GM12878 (cell line): ENCODE measurements at regions not wholly inside any gene's neighbourhood (a gene's known extent, or its start where the extent isn't known, plus 50 kb on each side); places are given as distances from the start of the nearest gene placed in this dataset.

ENCODE experiments used
- ATAC-seq: fragments of 200-7000 bp; cut with Tn5 transposase; 3 replicates; pipeline ENCODE4 v1.9.1; 2020; ENCODE audit warnings: mild to moderate bottlenecking, moderate library complexity
- BruUV-seq: library from RNA; stranded (reverse); fragments of 400-500 nt; replicated peaks from 2 replicates; lab custom pipeline; 2021; lab: Mats Ljungman, UMichigan
- CTCF ChIA-PET: fragments of 300-600 bp; sonication (Branson Sonifier 250); formaldehyde crosslinking; extraction: SDS; loops from one replicate; lab custom pipeline; 2021; ENCODE audit warnings: inconsistent platforms; lab: Yijun Ruan, JAX
- POLR2A ChIA-PET: fragments of 350-600 bp; formaldehyde crosslinking; extraction: SDS; loops from one replicate; lab custom pipeline; 2021; ENCODE audit warnings: inconsistent platforms; lab: Charles Lee
- RAD21 ChIA-PET: fragments of 300-600 bp; sonication (Branson Sonifier 250); formaldehyde crosslinking; loops from one replicate; lab custom pipeline; 2023; ENCODE audit warnings: antibody characterized with exemption; ENCODE audit not compliant: unreplicated experiment; lab: Charles Lee
- SMC1A ChIA-PET: fragments of 300-600 bp; sonication (Branson Sonifier 250); formaldehyde crosslinking; loops from one replicate; lab custom pipeline; 2023; ENCODE audit not compliant: unreplicated experiment, uncharacterized antibody; lab: Charles Lee
- DNase-seq: peaks from one replicate; pipeline ENCODE4 v3.0.0-alpha.2; 2011; ENCODE audit warnings: low read depth, low spot score
- FAIRE-seq: peaks from 3 replicates; lab custom pipeline; 2011; peaks lifted over from hg19 to GRCh38; lab: Jason Lieb, UNC
- H2AFZ ChIP-seq: 2 replicates; pipeline ENCODE4 v1.6.0; 2011; ENCODE audit warnings: low read depth, low read length, control low read depth; ENCODE audit not compliant: control insufficient read depth
- H3K27ac ChIP-seq: 2 replicates; pipeline ENCODE4 v1.5.1; 2011; ENCODE audit warnings: control low read depth; ENCODE audit not compliant: control insufficient read depth, insufficient read depth
- H3K27me3 ChIP-seq, 2 experiments: replicated peaks in 1 of 2; 2 replicates each; pipeline versions ENCODE4 v1.6.0 to v1.6.1; 2011; ENCODE audit warnings: low read length in 1 of 2; ENCODE audit not compliant: control insufficient read depth in 2 of 2, insufficient read depth in 2 of 2
- H3K36me3 ChIP-seq, 2 experiments: 2 replicates each; pipeline ENCODE4 v1.5.1; 2011; ENCODE audit warnings: low read length in 1 of 2; ENCODE audit not compliant: control insufficient read depth in 2 of 2, insufficient read depth in 2 of 2
- H3K4me1 ChIP-seq: 2 replicates; pipeline ENCODE4 v1.6.1; 2011; ENCODE audit warnings: mild to moderate bottlenecking, low read length, moderate library complexity, mixed read lengths; ENCODE audit not compliant: control insufficient read depth, insufficient read depth
- H3K4me2 ChIP-seq: 2 replicates; pipeline ENCODE4 v1.6.0; 2011; ENCODE audit warnings: control low read depth; ENCODE audit not compliant: control insufficient read depth, insufficient read depth
- H3K4me3 ChIP-seq: fragments of 200-600 bp; sonication (generic); 2 replicates; pipeline ENCODE4 v1.5.1; 2016
- H3K79me2 ChIP-seq: 2 replicates; pipeline ENCODE4 v1.6.0; 2011; ENCODE audit warnings: low read length; ENCODE audit not compliant: control insufficient read depth, insufficient read depth
- H3K9ac ChIP-seq: 2 replicates; pipeline ENCODE4 v1.8.0; 2011; ENCODE audit warnings: low read length, control low read depth, mixed read lengths; ENCODE audit not compliant: control insufficient read depth, insufficient read depth
- H3K9me3 ChIP-seq: replicated peaks from 3 replicates; pipeline ENCODE4 v1.5.1; 2011; ENCODE audit warnings: mild to moderate bottlenecking, low read length; ENCODE audit not compliant: control insufficient read depth, insufficient read depth
- H4K20me1 ChIP-seq: 2 replicates; pipeline ENCODE4 v1.6.0; 2011; ENCODE audit not compliant: control insufficient read depth, insufficient read depth
- ATF7 ChIP-seq: fragments of 450-650 bp; IDR thresholded peaks from 2 replicates; pipeline ENCODE4 v1.6.1; 2016; ENCODE audit warnings: low read depth, mild to moderate bottlenecking
- BACH1 ChIP-seq: fragments of 450-650 bp; IDR thresholded peaks from 2 replicates; pipeline ENCODE4 v1.6.1; 2017; ENCODE audit warnings: mild to moderate bottlenecking, borderline replicate concordance
- CHD2 ChIP-seq: IDR thresholded peaks from 2 replicates; pipeline ENCODE4 v1.6.1; 2011; ENCODE audit warnings: low read depth, low read length, improper control_type of control experiment, borderline replicate concordance
- DPF2 ChIP-seq: fragments of 450-650 bp; IDR thresholded peaks from 2 replicates; pipeline ENCODE4 v1.6.1; 2017; ENCODE audit warnings: mild to moderate bottlenecking
- JUNB ChIP-seq: IDR thresholded peaks from 2 replicates; pipeline ENCODE4 v1.6.1; 2016; ENCODE audit warnings: antibody characterized with exemption, mild to moderate bottlenecking
- NKRF ChIP-seq: fragments of 450-650 bp; conservative IDR thresholded peaks from 2 replicates; pipeline ENCODE4 v1.6.1; 2017; ENCODE audit warnings: mild to moderate bottlenecking, moderate library complexity
- PAX5 ChIP-seq: IDR thresholded peaks from 2 replicates; pipeline ENCODE4 v1.6.1; 2011; ENCODE audit warnings: low read depth, low read length, borderline replicate concordance
- RUNX3 ChIP-seq: IDR thresholded peaks from 2 replicates; pipeline ENCODE4 v1.6.1; 2012; ENCODE audit warnings: low read length, inconsistent platforms
- SMAD1 ChIP-seq: fragments of 450-650 bp; IDR thresholded peaks from 2 replicates; pipeline ENCODE4 v1.6.1; 2018; ENCODE audit warnings: mild to moderate bottlenecking, low read depth; ENCODE audit not compliant: partially characterized antibody
- SUPT20H ChIP-seq: IDR thresholded peaks from 2 replicates; pipeline ENCODE4 v1.6.1; 2011; ENCODE audit warnings: low read depth, mild to moderate bottlenecking, low read length, moderate library complexity, borderline replicate concordance; ENCODE audit not compliant: control insufficient read depth
- TAF1 ChIP-seq: IDR thresholded peaks from 2 replicates; pipeline ENCODE4 v1.6.1; 2011; ENCODE audit warnings: mild to moderate bottlenecking, low read depth, low read length, borderline replicate concordance
- YY1 ChIP-seq: IDR thresholded peaks from 2 replicates; pipeline ENCODE4 v1.6.1; 2011; ENCODE audit warnings: low read depth, mild to moderate bottlenecking, low read length
- ZNF207 ChIP-seq: fragments of 450-650 bp; IDR thresholded peaks from 2 replicates; pipeline ENCODE4 v1.6.1; 2014; ENCODE audit warnings: antibody characterized with exemption, mild to moderate bottlenecking, borderline replicate concordance
- WGBS: methylation state at CpG from one replicate; pipeline ENCODE4 v1.1.6; 2016; ENCODE audit warnings: low lambda C conversion rate; ENCODE audit not compliant: insufficient replicate concordance, insufficient coverage; ENCODE audit errors: missing lambda C conversion rate; 5-methylcytosine and 5-hydroxymethylcytosine counted together
- in situ Hi-C: fragments of 300-500 bp; cut with MboI; formaldehyde crosslinking; loops from 9 replicates; pipeline ENCODE4 v1.14.3; 2018; ENCODE audit warnings: mixed read lengths
- intact Hi-C: fragments of 100-400 bp; cut with micrococcal nuclease; formaldehyde crosslinking; loops from one replicate; pipeline ENCODE4 v1.14.2; 2022; ENCODE audit not compliant: unreplicated experiment
- TF ChIP-seq, protein P1 (sequence below): fragments of 450-650 bp; IDR thresholded peaks from 2 replicates; pipeline ENCODE4 v1.6.1; 2016; ENCODE audit warnings: mild to moderate bottlenecking, moderate library complexity, borderline replicate concordance
- TF ChIP-seq, protein P2 (sequence below): fragments of 450-650 bp; IDR thresholded peaks from 2 replicates; pipeline ENCODE4 v1.6.1; 2017; ENCODE audit warnings: borderline replicate concordance
- TF ChIP-seq, protein P3 (sequence below): IDR thresholded peaks from 2 replicates; pipeline ENCODE4 v1.6.1; 2012; ENCODE audit warnings: low read depth, low read length, improper control_type of control experiment

DNA sequence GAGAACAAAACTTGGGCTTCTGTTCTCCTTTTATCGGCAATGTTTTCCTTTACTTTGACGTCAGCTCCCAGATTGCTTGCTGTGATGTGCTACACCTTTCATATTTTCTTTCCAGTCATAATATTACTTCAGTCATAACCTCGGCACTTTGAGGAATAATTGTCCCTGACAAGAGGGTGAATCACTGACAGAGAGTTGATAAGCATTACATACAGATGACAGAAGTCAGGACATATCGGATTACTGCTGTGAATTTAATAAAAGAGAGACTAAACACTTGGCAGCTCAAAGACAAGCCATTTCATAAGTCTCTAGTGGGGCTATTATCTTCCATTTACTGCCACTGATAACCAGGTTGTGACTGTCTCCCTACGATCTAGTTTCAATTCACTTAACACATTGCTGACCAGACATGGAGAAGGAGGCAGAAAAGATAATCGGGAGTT is 362.1 kb upstream of the ARRDC4 start (continued):
- TF ChIP-seq, protein P1, sequence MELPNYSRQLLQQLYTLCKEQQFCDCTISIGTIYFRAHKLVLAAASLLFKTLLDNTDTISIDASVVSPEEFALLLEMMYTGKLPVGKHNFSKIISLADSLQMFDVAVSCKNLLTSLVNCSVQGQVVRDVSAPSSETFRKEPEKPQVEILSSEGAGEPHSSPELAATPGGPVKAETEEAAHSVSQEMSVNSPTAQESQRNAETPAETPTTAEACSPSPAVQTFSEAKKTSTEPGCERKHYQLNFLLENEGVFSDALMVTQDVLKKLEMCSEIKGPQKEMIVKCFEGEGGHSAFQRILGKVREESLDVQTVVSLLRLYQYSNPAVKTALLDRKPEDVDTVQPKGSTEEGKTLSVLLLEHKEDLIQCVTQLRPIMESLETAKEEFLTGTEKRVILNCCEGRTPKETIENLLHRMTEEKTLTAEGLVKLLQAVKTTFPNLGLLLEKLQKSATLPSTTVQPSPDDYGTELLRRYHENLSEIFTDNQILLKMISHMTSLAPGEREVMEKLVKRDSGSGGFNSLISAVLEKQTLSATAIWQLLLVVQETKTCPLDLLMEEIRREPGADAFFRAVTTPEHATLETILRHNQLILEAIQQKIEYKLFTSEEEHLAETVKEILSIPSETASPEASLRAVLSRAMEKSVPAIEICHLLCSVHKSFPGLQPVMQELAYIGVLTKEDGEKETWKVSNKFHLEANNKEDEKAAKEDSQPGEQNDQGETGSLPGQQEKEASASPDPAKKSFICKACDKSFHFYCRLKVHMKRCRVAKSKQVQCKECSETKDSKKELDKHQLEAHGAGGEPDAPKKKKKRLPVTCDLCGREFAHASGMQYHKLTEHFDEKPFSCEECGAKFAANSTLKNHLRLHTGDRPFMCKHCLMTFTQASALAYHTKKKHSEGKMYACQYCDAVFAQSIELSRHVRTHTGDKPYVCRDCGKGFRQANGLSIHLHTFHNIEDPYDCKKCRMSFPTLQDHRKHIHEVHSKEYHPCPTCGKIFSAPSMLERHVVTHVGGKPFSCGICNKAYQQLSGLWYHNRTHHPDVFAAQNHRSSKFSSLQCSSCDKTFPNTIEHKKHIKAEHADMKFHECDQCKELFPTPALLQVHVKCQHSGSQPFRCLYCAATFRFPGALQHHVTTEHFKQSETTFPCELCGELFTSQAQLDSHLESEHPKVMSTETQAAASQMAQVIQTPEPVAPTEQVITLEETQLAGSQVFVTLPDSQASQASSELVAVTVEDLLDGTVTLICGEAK: no peak
- no peak for TF ChIP-seq TAF1
- TF ChIP-seq, protein P2, sequence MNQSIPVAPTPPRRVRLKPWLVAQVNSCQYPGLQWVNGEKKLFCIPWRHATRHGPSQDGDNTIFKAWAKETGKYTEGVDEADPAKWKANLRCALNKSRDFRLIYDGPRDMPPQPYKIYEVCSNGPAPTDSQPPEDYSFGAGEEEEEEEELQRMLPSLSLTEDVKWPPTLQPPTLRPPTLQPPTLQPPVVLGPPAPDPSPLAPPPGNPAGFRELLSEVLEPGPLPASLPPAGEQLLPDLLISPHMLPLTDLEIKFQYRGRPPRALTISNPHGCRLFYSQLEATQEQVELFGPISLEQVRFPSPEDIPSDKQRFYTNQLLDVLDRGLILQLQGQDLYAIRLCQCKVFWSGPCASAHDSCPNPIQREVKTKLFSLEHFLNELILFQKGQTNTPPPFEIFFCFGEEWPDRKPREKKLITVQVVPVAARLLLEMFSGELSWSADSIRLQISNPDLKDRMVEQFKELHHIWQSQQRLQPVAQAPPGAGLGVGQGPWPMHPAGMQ: no peak
- TF ChIP-seq DPF2: no peak
- no peak for TF ChIP-seq RUNX3
- TF ChIP-seq YY1: no peak
- TF ChIP-seq CHD2: no peak
- no peak for TF ChIP-seq SUPT20H
- no peak for TF ChIP-seq ZNF207

DNA sequence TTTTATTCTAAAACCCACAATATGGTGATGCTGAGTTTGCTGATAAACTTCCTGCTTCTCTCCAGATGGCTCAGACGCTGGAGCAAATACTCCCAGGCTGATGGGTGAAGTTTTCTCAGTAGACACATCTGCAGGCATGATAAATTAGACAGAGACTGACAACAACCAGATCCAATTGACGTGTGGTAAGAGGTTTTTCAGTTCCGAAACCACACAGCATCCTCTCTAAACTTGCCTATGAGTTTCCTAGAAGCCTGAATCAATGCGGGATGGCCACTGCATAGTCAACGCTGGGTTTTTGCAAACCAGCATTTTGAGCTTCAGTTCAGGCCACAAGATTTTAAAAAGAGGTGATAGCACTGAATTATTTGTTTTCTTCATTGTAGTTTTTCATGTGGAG is 360.3 kb upstream of the ARRDC4 start:
- no peak overlapping the region for H3K4me2 ChIP-seq
- ChIA-PET SMC1A (interaction anchor here (1.1 to 1.6 kb wide), 2 partner anchors 9 to 69 kb away, joined by 3 read pairs; no protein-coding TSS in a partner anchor), POLR2A (no interaction called here), CTCF (interaction anchor here (1.2 kb wide), 1 partner anchor 10 kb away, joined by 3 read pairs; no protein-coding TSS in a partner anchor), RAD21 (no interaction called here)
- H4K20me1 ChIP-seq: no peaks in the 10 kb centered on the region
- H2AFZ ChIP-seq: no peak overlapping the region
- no peaks in the 10 kb centered on the region for H3K79me2 ChIP-seq
- ATAC-seq (no peak), DNase-seq (no peak), FAIRE-seq (no peak)
- no peak overlapping the region for H3K9ac ChIP-seq
- no peak overlapping the region for H3K27ac ChIP-seq
- intact Hi-C loops: no loop called here
- no peaks in the 10 kb centered on the region for H3K27me3 ChIP-seq
- H3K4me1 ChIP-seq: no peaks in the 10 kb centered on the region
- WGBS: 22% methylated on average over 5 of the region's 5 CpGs
- no peak overlapping the region for H3K4me3 ChIP-seq
- no peaks in the 10 kb centered on the region for H3K36me3 ChIP-seq
- no TSS peak for BruUV-seq
- in situ Hi-C loops: no loop called here
- H3K9me3 ChIP-seq: no peaks in the 10 kb centered on the region; the same call in 2 of the 3 replicates
- TF ChIP-seq PAX5 (no peak), BACH1 (no peak), RUNX3 (no peak), ATF7 (no peak), NKRF (no peak), SMAD1 (no peak), JUNB (no peak)
- TF ChIP-seq, protein P3, sequence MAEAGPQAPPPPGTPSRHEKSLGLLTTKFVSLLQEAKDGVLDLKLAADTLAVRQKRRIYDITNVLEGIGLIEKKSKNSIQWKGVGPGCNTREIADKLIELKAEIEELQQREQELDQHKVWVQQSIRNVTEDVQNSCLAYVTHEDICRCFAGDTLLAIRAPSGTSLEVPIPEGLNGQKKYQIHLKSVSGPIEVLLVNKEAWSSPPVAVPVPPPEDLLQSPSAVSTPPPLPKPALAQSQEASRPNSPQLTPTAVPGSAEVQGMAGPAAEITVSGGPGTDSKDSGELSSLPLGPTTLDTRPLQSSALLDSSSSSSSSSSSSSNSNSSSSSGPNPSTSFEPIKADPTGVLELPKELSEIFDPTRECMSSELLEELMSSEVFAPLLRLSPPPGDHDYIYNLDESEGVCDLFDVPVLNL: no peak
